Breast epithelium (tissue), 4 donors: ENCODE measurements at regions not wholly inside any gene's neighbourhood (a gene's known extent, or its start where the extent isn't known, plus 50 kb on each side); places are given as distances from the start of the nearest gene placed in this dataset.

Source experiments
- DNase-seq, 2 donors: peaks; one replicate each; pipeline ENCODE4 v3.0.0-alpha.2; 2019; ENCODE audit warnings: low spot score in 2 of 2
- H3K27ac ChIP-seq, 2 donors: fragments of 200-600 bp; sonication (generic) in 1 of 2; one replicate each; pipeline ENCODE4 v1.5.1; 2016 to 2019; ENCODE audit warnings: mild to moderate bottlenecking in 1 of 2
- H3K27me3 ChIP-seq, 2 donors: fragments of 200-600 bp; sonication (generic) in 1 of 2; one replicate each; pipeline versions ENCODE4 v1.5.1 to v1.6.0; 2017 to 2019; ENCODE audit warnings: control low read depth in 1 of 2, mild to moderate bottlenecking in 1 of 2
- H3K36me3 ChIP-seq: fragments of 200-600 bp; one replicate; pipeline ENCODE4 v1.5.1; 2019
- H3K4me1 ChIP-seq, 2 donors: fragments of 200-600 bp; sonication (generic); one replicate each; pipeline ENCODE4 v1.5.1; 2016 to 2019; ENCODE audit warnings: control low read depth in 1 of 2
- H3K4me3 ChIP-seq, 3 donors: fragments of 200-600 bp; sonication (generic); 1 replicate in 2 of 3; 2 replicates in 1 of 3; pipeline ENCODE4 v1.5.1; 2016 to 2019; ENCODE audit warnings: mild to moderate bottlenecking in 3 of 3, moderate library complexity in 2 of 3
- H3K9me3 ChIP-seq, 2 donors: fragments of 200-600 bp; sonication (generic) in 1 of 2; one replicate each; pipeline ENCODE4 v1.5.1; 2016 to 2019; ENCODE audit warnings: control low read depth in 1 of 2
- CTCF ChIP-seq, 3 donors: fragments of 450-650 bp; IDR thresholded peaks; one replicate each; pipeline ENCODE4 v1.5.1; 2016 to 2017; ENCODE audit warnings: antibody characterized with exemption in 3 of 3, mild to moderate bottlenecking in 3 of 3, moderate library complexity in 3 of 3
- POLR2A ChIP-seq: fragments of 450-650 bp; IDR thresholded peaks from one replicate; pipeline ENCODE4 v1.6.1; 2016; ENCODE audit warnings: antibody characterized with exemption, mild to moderate bottlenecking, moderate library complexity
- POLR2AphosphoS5 ChIP-seq, 3 donors: sonication (generic); formaldehyde crosslinking; IDR thresholded peaks; one replicate each; pipeline ENCODE4 v1.6.1; 2017; ENCODE audit warnings: antibody characterized with exemption in 3 of 3
- intact Hi-C: fragments of 100-400 bp; cut with DNase I; formaldehyde crosslinking; loops from one replicate; pipeline ENCODE4 v1.15.1; 2023; ENCODE audit warnings: low total_unique reads

DNA sequence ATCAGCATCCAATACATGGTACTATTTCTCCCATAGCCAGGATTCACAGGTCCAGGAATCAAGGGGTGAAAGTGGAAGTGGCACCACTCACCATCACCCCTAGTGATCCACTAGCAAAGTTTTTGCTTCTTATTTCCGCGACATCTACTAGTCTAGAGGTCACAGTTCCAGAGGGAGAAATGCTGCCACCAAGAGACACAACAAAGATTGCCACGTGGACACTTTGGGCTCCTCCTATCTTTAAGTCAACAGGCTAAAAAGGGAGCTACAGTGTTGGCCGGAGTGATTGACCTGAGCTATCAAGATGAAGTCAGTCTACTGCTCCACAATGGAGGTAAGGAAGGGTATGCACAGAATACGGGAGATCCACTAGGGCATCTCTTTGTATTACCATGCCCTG lies 178.2 kb downstream of the AKR1D1 start:
- no peak for DNase-seq
- Histone ChIP-seq H3K27me3 (no peaks in the 10 kb centered on the region), H3K4me1 (no peaks in the 10 kb centered on the region), H3K36me3 (no peaks in the 10 kb centered on the region), H3K9me3 (peaks cover 0 to 9% of the 10 kb centered on the region in 2 donors), H3K4me3 (no peak overlapping the region), H3K27ac (no peak overlapping the region)
- intact Hi-C loops, result no loop called here
- no peak for TF ChIP-seq CTCF (IDR thresholded peaks at IDR 0.05)
- no peak for TF ChIP-seq POLR2AphosphoS5 (IDR thresholded peaks at IDR 0.05)
- no peak for TF ChIP-seq POLR2A

DNA sequence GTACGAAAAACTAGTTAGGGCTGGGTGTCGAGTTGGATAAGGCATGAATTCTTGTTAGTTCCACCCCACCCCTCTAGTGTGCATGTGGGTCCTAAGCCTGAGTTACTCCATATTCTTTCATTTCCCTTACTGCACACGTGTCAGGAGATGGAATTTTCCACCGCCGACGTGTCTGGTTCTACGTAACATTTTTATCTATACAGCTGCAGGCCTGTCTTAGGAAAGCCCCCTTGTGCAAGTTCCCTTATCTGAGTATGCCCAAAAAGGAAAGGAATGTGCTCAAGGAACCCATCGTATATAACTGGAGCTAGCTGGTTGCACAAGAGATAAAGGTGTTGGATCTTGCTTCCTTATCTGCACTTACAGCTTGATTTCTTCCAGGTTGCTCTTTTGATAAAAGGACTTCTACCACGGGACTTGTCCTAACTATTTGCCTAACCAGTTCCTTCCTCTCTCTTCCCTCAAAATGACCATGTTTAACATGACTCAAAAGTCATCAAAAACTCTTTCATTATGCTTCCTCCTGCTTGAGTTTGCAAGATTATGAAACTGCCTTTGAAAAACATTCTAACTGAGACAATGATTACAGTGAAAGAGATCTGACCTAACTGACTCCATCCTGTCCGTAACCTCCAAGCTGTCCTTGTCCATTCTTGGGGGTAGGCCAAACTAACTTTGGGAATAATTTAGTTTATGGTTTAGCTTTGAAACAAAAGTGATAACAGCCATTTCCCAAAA lies 181.4 kb downstream of the AKR1D1 start:
- intact Hi-C loops, result no loop called here
- DNase-seq, result no peak

DNA sequence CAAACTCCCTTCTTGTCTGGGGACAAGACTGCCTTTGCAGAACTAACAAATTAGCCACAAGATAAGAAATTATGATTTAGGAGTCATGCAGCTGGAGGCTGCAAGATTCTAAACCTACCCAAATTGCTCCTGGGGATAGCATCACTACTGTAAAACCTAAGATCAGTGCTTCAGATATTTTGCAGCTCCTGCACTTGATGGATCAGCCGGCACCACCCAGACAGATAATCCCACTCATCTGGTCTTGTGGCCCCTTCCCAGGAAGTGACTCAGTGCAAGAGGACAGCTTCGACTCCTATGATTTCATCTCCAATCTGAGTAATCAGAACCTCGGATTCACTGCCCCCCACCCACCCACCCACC lies 181.9 kb downstream of the AKR1D1 start:
- intact Hi-C loops, result no loop called here
- Histone ChIP-seq H3K27me3 (no peaks in the 10 kb centered on the region), H3K9me3 (peaks cover 0 to 9% of the 10 kb centered on the region in 2 donors), H3K4me3 (no peak overlapping the region), H3K4me1 (no peaks in the 10 kb centered on the region), H3K36me3 (no peaks in the 10 kb centered on the region), H3K27ac (no peak overlapping the region)
- no peak for DNase-seq
- TF ChIP-seq POLR2AphosphoS5 (IDR thresholded peaks at IDR 0.05) (no peak), CTCF (IDR thresholded peaks at IDR 0.05) (no peak)

More for the DNA sequence above, 181.4 kb downstream of the AKR1D1 start:
- TF ChIP-seq POLR2AphosphoS5 (IDR thresholded peaks at IDR 0.05), result no peak
- no peak for TF ChIP-seq POLR2A
- TF ChIP-seq CTCF (IDR thresholded peaks at IDR 0.05), result no peak
- H3K4me1 ChIP-seq, result no peaks in the 10 kb centered on the region
- no peaks in the 10 kb centered on the region for H3K36me3 ChIP-seq
- H3K27me3 ChIP-seq, result no peaks in the 10 kb centered on the region
- H3K4me3 ChIP-seq, result no peak overlapping the region
- H3K27ac ChIP-seq, result no peak overlapping the region
- H3K9me3 ChIP-seq, result peaks cover 0 to 9% of the 10 kb centered on the region in 2 donors

DNA sequence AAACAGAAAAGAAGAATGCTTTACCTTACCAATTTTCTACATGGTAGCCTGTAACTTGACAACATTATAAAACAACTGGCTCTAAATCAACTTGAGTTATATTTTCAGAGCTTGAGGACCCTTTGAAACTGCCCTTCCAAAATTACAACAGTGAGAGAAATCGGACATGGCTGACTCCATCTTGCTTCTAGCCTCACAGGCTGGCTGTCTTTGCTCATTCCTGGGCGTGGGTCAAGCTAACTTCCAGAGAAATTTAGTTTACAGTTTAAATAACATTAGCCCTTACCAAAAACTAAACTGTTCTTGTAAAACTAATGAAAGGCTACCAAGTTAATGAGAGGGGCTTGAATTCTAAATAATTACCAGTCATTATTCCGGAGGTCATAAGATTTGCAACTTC lies 183.4 kb downstream of the AKR1D1 start:
- H3K9me3 ChIP-seq, result peaks cover 0 to 9% of the 10 kb centered on the region in 2 donors
- H3K27me3 ChIP-seq, result no peaks in the 10 kb centered on the region
- no peak overlapping the region for H3K4me3 ChIP-seq
- DNase-seq, result no peak
- H3K4me1 ChIP-seq, result no peaks in the 10 kb centered on the region
- TF ChIP-seq POLR2A (no peak), CTCF (IDR thresholded peaks at IDR 0.05) (no peak), POLR2AphosphoS5 (IDR thresholded peaks at IDR 0.05) (no peak)
- H3K36me3 ChIP-seq, result no peaks in the 10 kb centered on the region
- intact Hi-C loops, result no loop called here
- no peak overlapping the region for H3K27ac ChIP-seq

GRCh38 chr7:138267934-138268333 lies 191.7 kb downstream of the AKR1D1 start:
- Histone ChIP-seq H3K4me3 (no peak overlapping the region), H3K27ac (no peak overlapping the region), H3K4me1 (no peaks in the 10 kb centered on the region), H3K9me3 (no peaks in the 10 kb centered on the region), H3K36me3 (no peaks in the 10 kb centered on the region), H3K27me3 (no peaks in the 10 kb centered on the region)
- intact Hi-C loops, result no loop called here
- no peak for DNase-seq
- TF ChIP-seq POLR2AphosphoS5 (IDR thresholded peaks at IDR 0.05), result no peak
- no peak for TF ChIP-seq POLR2A
- TF ChIP-seq CTCF (IDR thresholded peaks at IDR 0.05), result no peak
